ENCODE measurements at regions not wholly inside any gene's neighbourhood (a gene's known extent, or its start where the extent isn't known, plus 50 kb on each side); places are given as distances from the start of the nearest gene placed in this dataset.

GRCh38 chr9:111222757-111223156 is 107.3 kb downstream of the OR2K2 start:
- intact Hi-C loops (cut with micrococcal nuclease; ENCODE audit: unreplicated experiment) = no loop called here
- Histone ChIP-seq H3K27me3 (replicated peaks; ENCODE audit: control insufficient read depth, insufficient read depth, low read length) (no peaks in the 10 kb centered on the region), H3K9me3 (no peaks in the 10 kb centered on the region), H3K36me3 (ENCODE audit: control insufficient read depth, insufficient read depth, low read length) (no peaks in the 10 kb centered on the region), H3K4me3 (ENCODE audit: low read depth, low read length) (no peak overlapping the region), H3K4me1 (no peaks in the 10 kb centered on the region)
- Mint-ChIP-seq H3K9me3 (ENCODE audit: unreplicated experiment) (no peaks in the 10 kb centered on the region), H3K27me3 (ENCODE audit: insufficient read depth, unreplicated experiment) (peaks cover 6% of the 10 kb centered on the region), H3K4me1 (ENCODE audit: low read depth, unreplicated experiment) (no peaks in the 10 kb centered on the region), H3K36me3 (ENCODE audit: insufficient read depth, unreplicated experiment) (no peaks in the 10 kb centered on the region), H3K4me3 (ENCODE audit: unreplicated experiment) (no peak overlapping the region), H3K27ac (ENCODE audit: unreplicated experiment) (no peak overlapping the region)
- ChIA-PET CTCF (no interaction called here), POLR2A (no interaction called here)
- DNase-seq = no peak
- no TSS peak for BruUV-seq (replicated peaks)
- TF ChIP-seq CTCF (IDR thresholded peaks at IDR 0.05; ENCODE audit: insufficient read depth in 1 of 2, low read depth in 1 of 2, low read length in 1 of 2, severe bottlenecking in 1 of 2, unreplicated experiment in 1 of 2) = no peak

GRCh38 chr9:111212874-111213273 is 117.2 kb downstream of the OR2K2 start:
- CTCF ChIA-PET = no interaction called here
- Histone ChIP-seq H3K4me3 (ENCODE audit: low read depth, low read length) (no peak overlapping the region), H3K4me1 (no peaks in the 10 kb centered on the region), H3K36me3 (ENCODE audit: control insufficient read depth, insufficient read depth, low read length) (no peaks in the 10 kb centered on the region), H3K27me3 (replicated peaks; ENCODE audit: control insufficient read depth, insufficient read depth, low read length) (no peaks in the 10 kb centered on the region; the same call in 1 of the 2 replicates), H3K9me3 (no peaks in the 10 kb centered on the region)
- intact Hi-C loops (cut with micrococcal nuclease; ENCODE audit: unreplicated experiment) = no loop called here
- no peaks in the 10 kb centered on the region for H3K4me1 Mint-ChIP-seq (ENCODE audit: low read depth, unreplicated experiment)
- no peak overlapping the region for H3K4me3 Mint-ChIP-seq (ENCODE audit: unreplicated experiment)
- DNase-seq = no peak
- POLR2A ChIA-PET = no interaction called here
- peaks cover 19% of the 10 kb centered on the region for H3K27me3 Mint-ChIP-seq (ENCODE audit: insufficient read depth, unreplicated experiment)
- no peaks in the 10 kb centered on the region for H3K36me3 Mint-ChIP-seq (ENCODE audit: insufficient read depth, unreplicated experiment)
- no peaks in the 10 kb centered on the region for H3K9me3 Mint-ChIP-seq (ENCODE audit: unreplicated experiment)
- no TSS peak for BruUV-seq (replicated peaks)
- H3K27ac Mint-ChIP-seq (ENCODE audit: unreplicated experiment) = no peak overlapping the region
- no peak for TF ChIP-seq CTCF (IDR thresholded peaks at IDR 0.05; ENCODE audit: insufficient read depth in 1 of 2, low read depth in 1 of 2, low read length in 1 of 2, severe bottlenecking in 1 of 2, unreplicated experiment in 1 of 2)

GRCh38 chr9:111198936-111199335 is 131.1 kb downstream of the OR2K2 start:
- ChIA-PET CTCF (no interaction called here), POLR2A (no interaction called here)
- Mint-ChIP-seq H3K4me3 (ENCODE audit: unreplicated experiment) (no peak overlapping the region), H3K36me3 (ENCODE audit: insufficient read depth, unreplicated experiment) (no peaks in the 10 kb centered on the region), H3K27me3 (ENCODE audit: insufficient read depth, unreplicated experiment) (peaks cover 15% of the 10 kb centered on the region), H3K27ac (ENCODE audit: unreplicated experiment) (no peak overlapping the region), H3K9me3 (ENCODE audit: unreplicated experiment) (peaks cover 25% of the 10 kb centered on the region), H3K4me1 (ENCODE audit: low read depth, unreplicated experiment) (no peaks in the 10 kb centered on the region)
- intact Hi-C loops (cut with micrococcal nuclease; ENCODE audit: unreplicated experiment) = no loop called here
- Histone ChIP-seq H3K9me3 (peaks cover 3% of the 10 kb centered on the region; the same call in 1 of the 2 replicates), H3K36me3 (ENCODE audit: control insufficient read depth, insufficient read depth, low read length) (no peaks in the 10 kb centered on the region), H3K27me3 (replicated peaks; ENCODE audit: control insufficient read depth, insufficient read depth, low read length) (no peaks in the 10 kb centered on the region), H3K4me1 (no peaks in the 10 kb centered on the region), H3K4me3 (ENCODE audit: low read depth, low read length) (no peak overlapping the region)
- BruUV-seq (replicated peaks) = no TSS peak
- TF ChIP-seq CTCF (IDR thresholded peaks at IDR 0.05; ENCODE audit: insufficient read depth in 1 of 2, low read depth in 1 of 2, low read length in 1 of 2, severe bottlenecking in 1 of 2, unreplicated experiment in 1 of 2) = no peak
- DNase-seq = no peak

Data from Caco-2 (cell line).